ENCODE measurements at regions not wholly inside any gene's neighbourhood (a gene's known extent, or its start where the extent isn't known, plus 50 kb on each side); places are given as distances from the start of the nearest gene placed in this dataset.
"Not testable (repeated sequence)": the region's sequence is repeated elsewhere in the genome, so short reads cannot be mapped to it uniquely, and the experiment has no call there.

DNA sequence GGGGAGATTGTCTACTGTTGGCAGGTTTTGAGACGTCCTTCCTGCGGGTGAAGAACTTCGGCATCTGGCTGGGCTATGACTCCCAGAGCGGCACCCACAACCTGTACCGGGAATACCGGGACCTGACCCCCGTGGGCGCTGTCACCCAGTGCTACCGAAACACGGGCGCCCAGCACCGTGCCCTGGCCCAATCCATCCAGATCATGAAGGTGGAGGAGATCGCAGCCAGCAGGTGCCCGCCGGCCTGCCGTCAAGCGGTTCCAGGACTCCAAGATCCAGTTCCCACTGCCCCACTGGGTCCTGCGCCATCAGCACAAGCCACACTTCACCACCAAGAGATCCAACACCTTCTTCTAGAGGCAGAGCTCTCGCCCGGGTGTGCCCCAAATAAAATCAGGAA lies 194.9 kb upstream of the EPHA6 start:
- DNase-seq = no peak
- H3K4me1 ChIP-seq (ENCODE audit: insufficient read depth) = no peaks in the 10 kb centered on the region
- H3K27me3 ChIP-seq = no peaks in the 10 kb centered on the region
- no peak overlapping the region for H3K4me3 ChIP-seq
- no peak for TF ChIP-seq POLR2A (IDR thresholded peaks at IDR 0.05)
- TF ChIP-seq EP300 (IDR thresholded peaks at IDR 0.05) = no peak
- TF ChIP-seq, protein P1, sequence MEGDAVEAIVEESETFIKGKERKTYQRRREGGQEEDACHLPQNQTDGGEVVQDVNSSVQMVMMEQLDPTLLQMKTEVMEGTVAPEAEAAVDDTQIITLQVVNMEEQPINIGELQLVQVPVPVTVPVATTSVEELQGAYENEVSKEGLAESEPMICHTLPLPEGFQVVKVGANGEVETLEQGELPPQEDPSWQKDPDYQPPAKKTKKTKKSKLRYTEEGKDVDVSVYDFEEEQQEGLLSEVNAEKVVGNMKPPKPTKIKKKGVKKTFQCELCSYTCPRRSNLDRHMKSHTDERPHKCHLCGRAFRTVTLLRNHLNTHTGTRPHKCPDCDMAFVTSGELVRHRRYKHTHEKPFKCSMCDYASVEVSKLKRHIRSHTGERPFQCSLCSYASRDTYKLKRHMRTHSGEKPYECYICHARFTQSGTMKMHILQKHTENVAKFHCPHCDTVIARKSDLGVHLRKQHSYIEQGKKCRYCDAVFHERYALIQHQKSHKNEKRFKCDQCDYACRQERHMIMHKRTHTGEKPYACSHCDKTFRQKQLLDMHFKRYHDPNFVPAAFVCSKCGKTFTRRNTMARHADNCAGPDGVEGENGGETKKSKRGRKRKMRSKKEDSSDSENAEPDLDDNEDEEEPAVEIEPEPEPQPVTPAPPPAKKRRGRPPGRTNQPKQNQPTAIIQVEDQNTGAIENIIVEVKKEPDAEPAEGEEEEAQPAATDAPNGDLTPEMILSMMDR (IDR thresholded peaks at IDR 0.05) = no peak
- intact Hi-C loops (cut with DNase I) = no loop called here
- H3K36me3 ChIP-seq = no peaks in the 10 kb centered on the region
- H3K27ac ChIP-seq = no peak overlapping the region
- 92 to 96% (median 96%) methylated on average over 20 of the region's 20 CpGs for WGBS, 3 donors
- no peaks in the 10 kb centered on the region for H3K9me3 ChIP-seq

DNA sequence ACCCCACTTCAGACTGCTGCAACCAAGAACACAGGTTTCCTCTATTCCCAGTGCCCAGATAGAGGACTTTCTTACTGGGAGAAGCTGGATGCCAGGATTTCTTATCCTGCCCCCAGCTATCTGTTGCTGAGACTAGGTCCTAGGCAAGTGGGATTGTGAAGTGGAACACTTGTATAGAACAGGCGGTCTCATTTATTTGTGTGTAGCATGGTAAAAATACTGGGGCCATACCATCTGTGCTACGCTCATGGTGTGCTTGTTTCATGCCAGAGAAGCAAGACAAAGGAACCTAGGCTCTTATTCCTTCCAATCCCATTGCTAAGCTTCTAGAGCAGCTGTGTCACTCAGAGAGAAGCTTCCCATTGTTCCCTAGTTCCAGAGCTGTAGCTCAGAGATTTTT lies 191.5 kb upstream of the EPHA6 start:
- H3K4me1 ChIP-seq (ENCODE audit: insufficient read depth) = no peaks in the 10 kb centered on the region
- H3K36me3 ChIP-seq = no peaks in the 10 kb centered on the region
- 95 to 96% (median 96%) methylated on average over 2 of the region's 2 CpGs for WGBS, 3 donors
- H3K4me3 ChIP-seq = no peak overlapping the region
- TF ChIP-seq, protein P1 (IDR thresholded peaks at IDR 0.05) = no peak
- TF ChIP-seq POLR2A (IDR thresholded peaks at IDR 0.05) (no peak), EP300 (IDR thresholded peaks at IDR 0.05) (no peak)
- no peaks in the 10 kb centered on the region for H3K9me3 ChIP-seq
- no peak for DNase-seq
- intact Hi-C loops (cut with DNase I) = no loop called here
- H3K27me3 ChIP-seq = no peaks in the 10 kb centered on the region
- H3K27ac ChIP-seq = no peak overlapping the region

DNA sequence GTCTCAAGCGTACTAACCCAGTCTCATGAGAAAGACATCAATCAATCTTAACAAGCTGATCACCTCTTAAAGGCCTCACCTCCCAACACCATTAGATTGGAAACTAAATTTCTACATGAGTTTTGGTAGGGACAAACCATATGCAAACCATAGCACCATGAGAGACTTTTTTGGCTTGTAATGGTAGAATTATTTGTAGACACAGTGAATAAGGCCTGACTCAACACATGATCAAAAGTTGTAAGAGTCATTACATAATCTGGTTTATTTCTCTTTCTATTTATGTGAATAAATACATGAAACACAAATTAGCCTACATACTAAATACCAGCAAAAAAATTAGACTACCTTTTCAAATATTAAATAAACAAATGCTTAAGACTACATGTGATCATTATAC lies 183.3 kb upstream of the EPHA6 start:
- intact Hi-C loops (cut with DNase I) = no loop called here
- no peaks in the 10 kb centered on the region for H3K4me1 ChIP-seq (ENCODE audit: insufficient read depth)
- no peaks in the 10 kb centered on the region for H3K27me3 ChIP-seq
- H3K4me3 ChIP-seq = no peak overlapping the region
- no peaks in the 10 kb centered on the region for H3K9me3 ChIP-seq
- no peaks in the 10 kb centered on the region for H3K36me3 ChIP-seq
- DNase-seq = no peak
- TF ChIP-seq POLR2A (IDR thresholded peaks at IDR 0.05) = no peak
- no peak for TF ChIP-seq EP300 (IDR thresholded peaks at IDR 0.05)
- TF ChIP-seq, protein P1 (IDR thresholded peaks at IDR 0.05) = no peak
- H3K27ac ChIP-seq = no peak overlapping the region
- 94 to 98% (median 95%) methylated on average over 1 of the region's 1 CpG for WGBS, 3 donors

DNA sequence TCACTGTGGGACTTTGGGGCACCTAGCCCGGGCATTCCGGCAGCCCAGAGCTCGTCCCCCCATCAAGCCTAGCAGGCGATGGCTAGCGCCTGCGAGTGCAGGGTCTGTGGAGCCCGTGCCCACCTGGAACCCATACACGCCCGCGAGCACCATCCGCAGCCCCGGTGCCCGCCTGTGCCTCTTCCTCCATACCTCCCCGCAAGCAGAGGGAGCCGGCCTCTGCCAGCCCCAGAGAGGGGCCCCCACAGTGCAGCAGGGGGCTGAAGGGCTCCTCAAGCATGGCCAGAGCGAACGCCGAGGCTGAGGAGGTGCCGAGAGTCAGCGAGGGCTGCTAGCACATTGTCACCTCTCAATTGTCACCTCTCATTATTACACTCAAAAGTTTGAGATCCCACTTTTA lies 167.8 kb upstream of the EPHA6 start:
- 86 to 96% (median 94%) methylated on average over 19 to 20 of the region's 20 CpGs for WGBS, 3 donors
- intact Hi-C loops (cut with DNase I) = no loop called here
- Histone ChIP-seq H3K36me3 (no peaks in the 10 kb centered on the region), H3K27me3 (no peaks in the 10 kb centered on the region), H3K4me3 (no peak overlapping the region), H3K4me1 (ENCODE audit: insufficient read depth) (no peaks in the 10 kb centered on the region), H3K27ac (no peak overlapping the region), H3K9me3 (no peaks in the 10 kb centered on the region)
- no peak for DNase-seq
- TF ChIP-seq POLR2A (IDR thresholded peaks at IDR 0.05) (no peak), EP300 (IDR thresholded peaks at IDR 0.05) (no peak)
- TF ChIP-seq, protein P1 (IDR thresholded peaks at IDR 0.05) = no peak

DNA sequence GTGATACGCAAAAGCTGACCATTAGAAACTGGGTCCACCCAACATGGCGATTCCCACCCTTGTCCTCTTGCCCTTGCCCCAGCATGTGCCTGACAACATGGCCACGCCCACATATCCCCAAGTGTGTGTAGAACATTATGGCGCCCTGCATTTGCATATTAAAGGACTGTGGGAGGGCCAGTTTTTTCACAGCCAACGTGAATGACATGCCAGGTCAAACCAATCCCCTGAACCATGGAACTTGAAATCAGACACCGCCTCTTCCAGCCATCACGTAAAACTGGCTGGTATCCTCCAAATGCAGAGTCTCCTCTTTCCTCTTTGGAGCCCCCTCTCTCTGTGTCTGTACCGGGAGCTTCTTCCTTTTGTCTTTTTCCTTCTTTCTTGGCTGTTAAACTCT lies 156.7 kb upstream of the EPHA6 start:
- intact Hi-C loops (cut with DNase I) = no loop called here
- Histone ChIP-seq H3K27ac (no peak overlapping the region), H3K4me3 (no peak overlapping the region), H3K4me1 (ENCODE audit: insufficient read depth) (no peaks in the 10 kb centered on the region), H3K9me3 (no peaks in the 10 kb centered on the region), H3K27me3 (no peaks in the 10 kb centered on the region), H3K36me3 (no peaks in the 10 kb centered on the region)
- WGBS, 3 donors = 87 to 90% (median 90%) methylated on average over 8 of the region's 8 CpGs
- DNase-seq = no peak
- TF ChIP-seq POLR2A (IDR thresholded peaks at IDR 0.05) = no peak
- TF ChIP-seq, protein P1 (IDR thresholded peaks at IDR 0.05) = no peak
- no peak for TF ChIP-seq EP300 (IDR thresholded peaks at IDR 0.05)

DNA sequence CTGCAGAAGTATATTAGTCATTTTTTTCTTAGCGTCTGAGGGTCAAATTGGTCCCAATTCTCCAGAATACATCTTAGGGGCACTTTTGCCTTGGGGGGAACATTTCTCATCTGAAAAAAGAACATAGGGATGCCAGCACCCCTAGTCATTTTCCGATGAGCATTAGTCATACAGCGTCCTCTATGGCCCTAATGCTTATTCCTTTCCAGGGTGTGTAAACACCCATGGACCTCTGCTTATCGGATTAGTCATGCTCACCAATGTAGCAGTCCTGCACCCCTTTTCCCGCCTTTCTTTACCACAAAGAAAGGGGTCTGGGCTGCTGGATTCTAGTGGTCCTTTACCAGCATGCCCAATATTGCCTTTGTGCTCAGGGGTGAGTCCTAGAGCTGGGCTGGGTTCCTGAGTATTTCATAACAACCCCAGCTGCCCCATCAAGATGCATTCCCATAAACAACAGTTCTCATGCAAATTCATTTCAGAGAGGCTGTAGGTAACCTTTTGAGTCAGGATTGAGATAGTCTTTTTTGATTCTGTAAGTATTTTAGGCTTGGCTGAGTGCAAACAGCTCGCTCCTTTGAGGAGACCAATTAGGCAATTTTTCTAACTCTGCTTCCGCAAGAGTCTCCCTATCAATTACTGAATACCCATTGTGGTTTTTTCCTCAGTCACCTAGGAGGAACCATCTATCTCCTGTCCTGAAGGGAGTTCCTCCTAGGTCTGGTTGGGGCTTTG lies 142.4 kb upstream of the EPHA6 start:
- H3K27me3 ChIP-seq; H3K4me3 ChIP-seq; H3K4me1 ChIP-seq (ENCODE audit: insufficient read depth); H3K9me3 ChIP-seq; DNase-seq; H3K27ac ChIP-seq; H3K36me3 ChIP-seq; intact Hi-C loops (cut with DNase I): not testable (repeated sequence)
- WGBS, 3 donors = 80 to 83% (median 83%) methylated on average over 7 of the region's 7 CpGs
